ENCODE measurements at regions not wholly inside any gene's neighbourhood (a gene's known extent, or its start where the extent isn't known, plus 50 kb on each side); places are given as distances from the start of the nearest gene placed in this dataset.
"Not testable (repeated sequence)": the region's sequence is repeated elsewhere in the genome, so short reads cannot be mapped to it uniquely, and the experiment has no call there.

- Histone ChIP-seq H3K4me3 (no peak overlapping the region), H3K4me1 (no peaks in the 10 kb centered on the region), H3K27ac (no peak overlapping the region), H3K9me3 (no peaks in the 10 kb centered on the region), H3K27me3 (no peaks in the 10 kb centered on the region), H3K36me3 (no peaks in the 10 kb centered on the region)
- no peak for ATAC-seq
- no peak for DNase-seq
- TF ChIP-seq, protein P1, sequence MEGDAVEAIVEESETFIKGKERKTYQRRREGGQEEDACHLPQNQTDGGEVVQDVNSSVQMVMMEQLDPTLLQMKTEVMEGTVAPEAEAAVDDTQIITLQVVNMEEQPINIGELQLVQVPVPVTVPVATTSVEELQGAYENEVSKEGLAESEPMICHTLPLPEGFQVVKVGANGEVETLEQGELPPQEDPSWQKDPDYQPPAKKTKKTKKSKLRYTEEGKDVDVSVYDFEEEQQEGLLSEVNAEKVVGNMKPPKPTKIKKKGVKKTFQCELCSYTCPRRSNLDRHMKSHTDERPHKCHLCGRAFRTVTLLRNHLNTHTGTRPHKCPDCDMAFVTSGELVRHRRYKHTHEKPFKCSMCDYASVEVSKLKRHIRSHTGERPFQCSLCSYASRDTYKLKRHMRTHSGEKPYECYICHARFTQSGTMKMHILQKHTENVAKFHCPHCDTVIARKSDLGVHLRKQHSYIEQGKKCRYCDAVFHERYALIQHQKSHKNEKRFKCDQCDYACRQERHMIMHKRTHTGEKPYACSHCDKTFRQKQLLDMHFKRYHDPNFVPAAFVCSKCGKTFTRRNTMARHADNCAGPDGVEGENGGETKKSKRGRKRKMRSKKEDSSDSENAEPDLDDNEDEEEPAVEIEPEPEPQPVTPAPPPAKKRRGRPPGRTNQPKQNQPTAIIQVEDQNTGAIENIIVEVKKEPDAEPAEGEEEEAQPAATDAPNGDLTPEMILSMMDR (IDR thresholded peaks at IDR 0.05), result no peak
- intact Hi-C loops (cut with DNase I), result no loop called here
These were observed 102.0 kb downstream of the HNMT start for GRCh38 chr2:138066139-138066806.

GRCh38 chr2:138066841-138067240, 102.6 kb downstream of the HNMT start:
- ATAC-seq (no peak), DNase-seq (no peak)
- Histone ChIP-seq H3K4me3 (no peak overlapping the region), H3K36me3 (no peaks in the 10 kb centered on the region), H3K27ac (no peak overlapping the region), H3K4me1 (no peaks in the 10 kb centered on the region), H3K27me3 (no peaks in the 10 kb centered on the region), H3K9me3 (no peaks in the 10 kb centered on the region)
- TF ChIP-seq, protein P1 (IDR thresholded peaks at IDR 0.05), result no peak
- intact Hi-C loops (cut with DNase I), result no loop called here

DNA sequence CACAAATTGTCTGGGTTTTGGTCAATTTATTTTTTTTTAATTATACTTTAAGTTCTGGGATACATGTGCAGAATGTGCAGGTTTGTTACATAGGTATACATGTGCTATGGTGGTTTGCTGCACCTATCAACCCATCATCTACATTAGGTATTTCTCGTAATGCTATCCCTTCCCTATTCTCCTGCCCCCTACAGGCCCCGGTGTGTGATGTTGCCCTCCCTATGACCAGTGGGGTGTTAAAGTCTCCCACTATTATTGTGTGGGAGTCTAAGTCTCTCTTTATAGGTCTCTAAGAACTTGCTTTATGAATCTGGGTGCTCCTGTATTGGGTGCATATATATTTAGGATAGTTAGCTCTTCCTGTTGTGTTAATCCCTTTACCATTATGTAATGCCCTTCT, 104.4 kb downstream of the HNMT start:
- H3K36me3 ChIP-seq, H3K27ac ChIP-seq, ATAC-seq: not testable (repeated sequence)

DNA sequence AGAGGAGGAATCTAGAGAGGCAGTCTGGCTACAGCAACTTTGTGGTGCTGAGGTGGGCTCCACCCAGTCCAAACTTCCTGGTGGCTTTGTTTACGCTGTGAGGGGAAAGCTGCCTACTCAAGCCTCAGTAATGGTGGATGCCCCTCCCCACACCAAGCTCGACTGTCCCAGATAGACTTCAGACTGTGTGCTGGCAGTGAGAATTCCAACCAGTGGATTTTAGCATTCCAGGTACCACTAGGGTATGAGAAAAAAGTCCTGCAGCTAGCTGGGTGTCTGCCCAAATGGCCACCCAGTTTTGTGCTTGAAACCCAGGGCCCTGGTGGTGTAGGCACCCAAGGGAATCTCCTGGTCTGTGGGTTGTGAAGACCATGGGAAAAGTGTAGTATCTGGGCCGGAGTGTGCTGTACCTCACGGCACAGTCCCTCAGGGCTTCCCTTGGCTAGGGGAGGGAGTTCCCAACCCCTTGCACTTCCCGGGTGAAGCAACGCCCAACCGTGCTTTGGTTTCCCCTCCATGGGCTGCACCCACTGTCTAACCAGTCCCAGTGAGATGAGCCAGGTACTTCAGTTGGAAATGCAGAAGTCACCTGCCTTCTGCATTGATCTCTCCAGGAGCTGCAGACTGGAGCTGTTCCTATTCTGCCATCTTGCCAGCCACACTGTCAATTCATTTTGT, 106.9 kb downstream of the HNMT start:
- intact Hi-C loops (cut with DNase I); ATAC-seq: not testable (repeated sequence)

More for the DNA sequence above, 104.4 kb downstream of the HNMT start:
- H3K4me1 ChIP-seq; DNase-seq; intact Hi-C loops (cut with DNase I); H3K9me3 ChIP-seq; H3K4me3 ChIP-seq; H3K27me3 ChIP-seq: not testable (repeated sequence)

GRCh38 chr2:138071720-138072719, 107.7 kb downstream of the HNMT start:
- H3K27ac ChIP-seq, result no peak overlapping the region
- intact Hi-C loops (cut with DNase I), result no loop called here
- H3K36me3 ChIP-seq, result no peaks in the 10 kb centered on the region
- H3K9me3 ChIP-seq, result no peaks in the 10 kb centered on the region
- TF ChIP-seq, protein P1 (IDR thresholded peaks at IDR 0.05), result no peak
- DNase-seq (no peak), ATAC-seq (no peak)
- H3K27me3 ChIP-seq, result no peaks in the 10 kb centered on the region
- no peak overlapping the region for H3K4me3 ChIP-seq
- H3K4me1 ChIP-seq, result no peaks in the 10 kb centered on the region

More for the DNA sequence above, 106.9 kb downstream of the HNMT start:
- H3K27me3 ChIP-seq, H3K27ac ChIP-seq, H3K4me1 ChIP-seq, H3K4me3 ChIP-seq, DNase-seq, H3K36me3 ChIP-seq, H3K9me3 ChIP-seq: not testable (repeated sequence)

DNA sequence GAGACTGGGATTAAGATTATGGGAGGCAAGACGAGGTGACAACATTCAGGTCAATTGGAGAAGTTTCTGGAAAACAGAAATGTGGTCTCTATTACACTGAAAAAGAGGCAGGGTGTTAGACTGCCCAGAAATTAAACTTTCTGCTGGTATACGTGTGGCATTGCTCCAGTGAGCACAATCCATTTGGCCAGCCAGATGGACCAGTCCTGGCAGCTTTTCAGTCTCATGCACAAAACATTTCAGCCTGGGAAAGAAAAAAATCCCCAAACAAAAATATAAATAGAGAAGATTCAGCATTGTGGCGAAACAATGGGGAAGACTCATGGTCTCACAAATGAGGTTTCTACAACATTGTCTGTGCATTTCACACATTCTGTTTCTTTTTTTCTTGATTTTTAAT, 113.9 kb downstream of the HNMT start:
- intact Hi-C loops (cut with DNase I), result no loop called here
- Histone ChIP-seq H3K27ac (no peak overlapping the region), H3K4me1 (no peaks in the 10 kb centered on the region), H3K36me3 (no peaks in the 10 kb centered on the region), H3K27me3 (no peaks in the 10 kb centered on the region), H3K4me3 (no peak overlapping the region), H3K9me3 (no peaks in the 10 kb centered on the region)
- ATAC-seq (no peak), DNase-seq (no peak)
- TF ChIP-seq, protein P1 (IDR thresholded peaks at IDR 0.05), result no peak

Data from left lung (tissue), 4 donors.